Endothelial cell of umbilical vein (primary cell): ENCODE measurements at regions not wholly inside any gene's neighbourhood (a gene's known extent, or its start where the extent isn't known, plus 50 kb on each side); places are given as distances from the start of the nearest gene placed in this dataset.

Experiments
- BruUV-seq: library from RNA; stranded (reverse); fragments of 400-500 nt; replicated peaks from 2 replicates; lab custom pipeline; 2021; lab: Mats Ljungman, UMichigan
- CTCF ChIA-PET: fragments of 300-600, 350-600 bp; sonication (Branson Sonifier 250); formaldehyde crosslinking; loops from one replicate; lab custom pipeline; 2021; ENCODE audit warnings: antibody characterized with exemption, inconsistent platforms; lab: Charles Lee
- POLR2A ChIA-PET: fragments of 300-600, 350-600 bp; sonication (Branson Sonifier 250); formaldehyde crosslinking; loops from one replicate; lab custom pipeline; 2021; ENCODE audit warnings: antibody characterized with exemption, inconsistent platforms; lab: Charles Lee
- DNase-seq: peaks from one replicate; pipeline ENCODE4 v3.0.0-alpha.2; 2011; ENCODE audit warnings: low read depth, low spot score
- FAIRE-seq: peaks from 2 replicates; lab custom pipeline; 2011; peaks lifted over from hg19 to GRCh38; lab: Jason Lieb, UNC
- H2AFZ ChIP-seq: 2 replicates; pipeline ENCODE4 v1.6.0; 2012; ENCODE audit warnings: low read depth, low read length, control low read depth, inconsistent platforms
- H3K27ac ChIP-seq: 2 replicates; pipeline ENCODE4 v1.5.1; 2011; ENCODE audit warnings: low read depth, mild to moderate bottlenecking, control low read depth, low read length, moderate library complexity; ENCODE audit not compliant: insufficient read depth
- H3K27me3 ChIP-seq, 2 experiments: 2 replicates each; pipeline versions ENCODE4 v1.6.0 to v1.6.1; 2011; ENCODE audit warnings: low read length in 2 of 2, mixed read lengths in 1 of 2; ENCODE audit not compliant: control insufficient read depth in 2 of 2, insufficient read depth in 2 of 2
- H3K36me3 ChIP-seq, 2 experiments: 2 replicates in 1 of 2; 3 replicates in 1 of 2; pipeline ENCODE4 v1.5.1; 2011; ENCODE audit warnings: low read length in 2 of 2, mild to moderate bottlenecking in 1 of 2, moderate library complexity in 1 of 2; ENCODE audit not compliant: control insufficient read depth in 2 of 2, insufficient read depth in 2 of 2; ENCODE audit errors: extremely low read depth in 1 of 2
- H3K4me1 ChIP-seq: 3 replicates; pipeline ENCODE4 v1.5.1; 2011; ENCODE audit warnings: mild to moderate bottlenecking, low read length; ENCODE audit not compliant: control insufficient read depth, insufficient read depth; ENCODE audit errors: extremely low read depth
- H3K4me2 ChIP-seq: 2 replicates; pipeline ENCODE4 v1.6.1; 2011; ENCODE audit warnings: low read length, control low read depth, mixed read lengths; ENCODE audit not compliant: insufficient read depth
- H3K4me3 ChIP-seq, 3 experiments: fragments of 200-600 bp in 1 of 3; sonication (generic), shearing (Covaris generic) in 1 of 3; replicated peaks in 1 of 3; 2 replicates each; pipeline ENCODE4 v1.5.1; 2011 to 2016; ENCODE audit warnings: control low read depth in 3 of 3, low read length in 3 of 3, mild to moderate bottlenecking in 2 of 3, inconsistent platforms in 1 of 3, low read depth in 1 of 3, moderate library complexity in 1 of 3; ENCODE audit not compliant: insufficient read depth in 1 of 3
- H3K79me2 ChIP-seq: 2 replicates; pipeline ENCODE4 v1.6.0; 2012; ENCODE audit warnings: low read length, inconsistent platforms; ENCODE audit not compliant: control insufficient read depth, insufficient read depth
- H3K9ac ChIP-seq: replicated peaks from 2 replicates; pipeline ENCODE3; 2011; ENCODE audit warnings: low read length, control low read depth; ENCODE audit not compliant: insufficient read depth; ENCODE audit errors: extremely low read depth
- H3K9me1 ChIP-seq: replicated peaks from 3 replicates; pipeline ENCODE4 v1.6.0; 2011; ENCODE audit warnings: mild to moderate bottlenecking, low read length; ENCODE audit not compliant: control insufficient read depth, insufficient read depth; ENCODE audit errors: extremely low read depth
- H3K9me3 ChIP-seq: replicated peaks from 2 replicates; pipeline ENCODE4 v1.5.1; 2012; ENCODE audit warnings: low read length, inconsistent platforms; ENCODE audit not compliant: control insufficient read depth, insufficient read depth
- H4K20me1 ChIP-seq: replicated peaks from 2 replicates; pipeline ENCODE3; 2011; ENCODE audit warnings: mild to moderate bottlenecking, low read length; ENCODE audit not compliant: control insufficient read depth, insufficient read depth; ENCODE audit errors: extremely low read depth
- EZH2 ChIP-seq: IDR thresholded peaks from 2 replicates; pipeline ENCODE4 v1.6.1; 2012; ENCODE audit warnings: borderline replicate concordance, low read depth, mild to moderate bottlenecking, moderate library complexity, low read length, inconsistent platforms; ENCODE audit not compliant: severe bottlenecking
- FOS ChIP-seq: IDR thresholded peaks from 2 replicates; pipeline ENCODE4 v1.6.1; 2011; ENCODE audit warnings: mild to moderate bottlenecking, low read length, moderate library complexity, borderline replicate concordance; ENCODE audit not compliant: insufficient read depth
- GATA2 ChIP-seq: IDR thresholded peaks from 2 replicates; pipeline ENCODE4 v1.7.0; 2011; ENCODE audit warnings: low read depth, mild to moderate bottlenecking, moderate library complexity, mixed read lengths, low read length; ENCODE audit not compliant: insufficient read length, insufficient read depth
- JUN ChIP-seq: IDR thresholded peaks from 2 replicates; pipeline ENCODE4 v1.6.1; 2011; ENCODE audit warnings: borderline replicate concordance, low read depth; ENCODE audit not compliant: insufficient read length, insufficient read depth
- MYC ChIP-seq: IDR thresholded peaks from one replicate; pipeline ENCODE4 v1.6.1; 2011; ENCODE audit warnings: mild to moderate bottlenecking, low read depth, low read length
- POLR2A ChIP-seq: IDR thresholded peaks from 2 replicates; pipeline ENCODE4 v1.6.1; 2012; ENCODE audit warnings: low read depth, mild to moderate bottlenecking, control low read depth, low read length
- POLR2AphosphoS5 ChIP-seq: IDR thresholded peaks from 2 replicates; pipeline ENCODE4 v1.6.1; 2012; ENCODE audit warnings: low read depth, mild to moderate bottlenecking, control low read depth, low read length, moderate library complexity; ENCODE audit not compliant: insufficient read depth
- dilution Hi-C: fragments of 300-500 bp; cut with MboI; formaldehyde crosslinking; loops from one replicate; pipeline ENCODE4 v1.15.0; 2019; ENCODE audit warnings: low sequenced_read_pairs; ENCODE audit not compliant: extremely low pct_ligation_motif_present
- intact Hi-C: fragments of 100-400 bp; cut with micrococcal nuclease; formaldehyde crosslinking; loops from one replicate; pipeline ENCODE4 v1.10.0; 2022
- TF ChIP-seq, protein P1 (sequence below): IDR thresholded peaks from 2 replicates; pipeline ENCODE4 v1.6.1; 2011; ENCODE audit not compliant: insufficient read depth, insufficient read length
- TF ChIP-seq, protein P2 (sequence below), 2 donors: IDR thresholded peaks; 1 replicate in 1 of 2; 2 replicates in 1 of 2; pipeline ENCODE4 v1.5.1; 2011; ENCODE audit warnings: low read length in 2 of 2, mild to moderate bottlenecking in 2 of 2, moderate library complexity in 2 of 2, control low read depth in 1 of 2, inconsistent platforms in 1 of 2, low read depth in 1 of 2; ENCODE audit not compliant: insufficient read depth in 1 of 2; ENCODE audit errors: extremely low read depth in 1 of 2

DNA sequence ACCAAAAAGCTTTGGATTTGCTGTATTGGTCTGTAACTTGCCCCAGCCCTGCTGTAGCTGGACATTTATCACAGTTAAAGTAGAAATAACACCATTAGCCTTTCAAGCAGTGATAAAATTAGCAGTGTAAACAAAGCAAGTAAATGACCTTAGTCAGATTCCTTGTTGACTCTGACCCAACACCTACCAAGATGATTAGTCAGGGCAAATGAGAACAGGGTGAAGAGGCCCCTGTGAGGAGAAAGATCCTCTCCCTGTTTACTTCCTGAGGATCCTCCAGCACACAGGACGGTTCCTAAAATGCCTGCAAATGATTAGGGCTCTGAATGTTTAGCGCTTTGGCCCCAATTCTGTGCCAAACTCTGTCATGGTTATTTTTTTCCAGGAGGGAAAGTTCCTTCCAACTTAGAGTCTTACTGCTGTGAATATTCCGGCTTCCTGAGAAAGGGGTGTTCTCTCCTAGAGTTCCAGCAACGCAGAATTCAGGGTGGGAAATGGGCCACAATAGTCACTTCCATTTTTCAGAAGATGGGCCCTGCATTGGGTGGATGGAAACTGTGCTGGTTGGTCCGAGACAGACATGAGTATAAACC, 259.0 kb upstream of the MYOCD start:
- Histone ChIP-seq H3K27ac (no peak overlapping the region), H3K27me3 (no peaks in the 10 kb centered on the region), H3K4me2 (no peak overlapping the region), H2AFZ (no peak overlapping the region), H4K20me1 (no peaks in the 10 kb centered on the region), H3K9ac (no peak overlapping the region), H3K9me1 (no peaks in the 10 kb centered on the region), H3K9me3 (no peaks in the 10 kb centered on the region), H3K79me2 (no peaks in the 10 kb centered on the region), H3K36me3 (no peaks in the 10 kb centered on the region), H3K4me3 (no peak overlapping the region), H3K4me1 (no peaks in the 10 kb centered on the region)
- no peak for DNase-seq
- ChIA-PET CTCF (no interaction called here), POLR2A (no interaction called here)
- dilution Hi-C loops = no loop called here
- no peak for FAIRE-seq
- intact Hi-C loops = no loop called here
- BruUV-seq = no TSS peak
- TF ChIP-seq POLR2AphosphoS5 (no peak), GATA2 (no peak), MYC (no peak), JUN (no peak), EZH2 (no peak), POLR2A (no peak), FOS (no peak)
- TF ChIP-seq, protein P1, sequence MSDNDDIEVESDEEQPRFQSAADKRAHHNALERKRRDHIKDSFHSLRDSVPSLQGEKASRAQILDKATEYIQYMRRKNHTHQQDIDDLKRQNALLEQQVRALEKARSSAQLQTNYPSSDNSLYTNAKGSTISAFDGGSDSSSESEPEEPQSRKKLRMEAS = no peak
- TF ChIP-seq, protein P2, sequence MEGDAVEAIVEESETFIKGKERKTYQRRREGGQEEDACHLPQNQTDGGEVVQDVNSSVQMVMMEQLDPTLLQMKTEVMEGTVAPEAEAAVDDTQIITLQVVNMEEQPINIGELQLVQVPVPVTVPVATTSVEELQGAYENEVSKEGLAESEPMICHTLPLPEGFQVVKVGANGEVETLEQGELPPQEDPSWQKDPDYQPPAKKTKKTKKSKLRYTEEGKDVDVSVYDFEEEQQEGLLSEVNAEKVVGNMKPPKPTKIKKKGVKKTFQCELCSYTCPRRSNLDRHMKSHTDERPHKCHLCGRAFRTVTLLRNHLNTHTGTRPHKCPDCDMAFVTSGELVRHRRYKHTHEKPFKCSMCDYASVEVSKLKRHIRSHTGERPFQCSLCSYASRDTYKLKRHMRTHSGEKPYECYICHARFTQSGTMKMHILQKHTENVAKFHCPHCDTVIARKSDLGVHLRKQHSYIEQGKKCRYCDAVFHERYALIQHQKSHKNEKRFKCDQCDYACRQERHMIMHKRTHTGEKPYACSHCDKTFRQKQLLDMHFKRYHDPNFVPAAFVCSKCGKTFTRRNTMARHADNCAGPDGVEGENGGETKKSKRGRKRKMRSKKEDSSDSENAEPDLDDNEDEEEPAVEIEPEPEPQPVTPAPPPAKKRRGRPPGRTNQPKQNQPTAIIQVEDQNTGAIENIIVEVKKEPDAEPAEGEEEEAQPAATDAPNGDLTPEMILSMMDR (IDR thresholded peaks at IDR 0.05; ENCODE audit: extremely low read depth in 1 of 2, insufficient read depth in 1 of 2, low read depth in 1 of 2, low read length in 2 of 2) = no peak
